Pancreas (tissue), 10 donors: ENCODE measurements at regions not wholly inside any gene's neighbourhood (a gene's known extent, or its start where the extent isn't known, plus 50 kb on each side); places are given as distances from the start of the nearest gene placed in this dataset.

Experiments used
- ATAC-seq, 4 donors: fragments of 200-7000 bp; cut with Tn5 transposase; one replicate each; pipeline versions ENCODE4 v1.8.0 to v1.9.1; 2020; ENCODE audit warnings: mild to moderate bottlenecking in 4 of 4, moderate library complexity in 4 of 4
- DNase-seq, 6 donors: peaks; one replicate each; pipeline ENCODE4 v3.0.0-alpha.2; 2020
- FAIRE-seq: peaks from 2 replicates; lab custom pipeline; 2012; peaks lifted over from hg19 to GRCh38; lab: Jason Lieb, UNC
- H3K27ac ChIP-seq, 4 donors: fragments of 200-600 bp; sonication (generic); 1 replicate in 3 of 4; 2 replicates in 1 of 4; pipeline versions ENCODE4 v1.5.0 to v1.8.0; 2020
- H3K27me3 ChIP-seq, 4 donors: fragments of 200-600 bp; one replicate each; pipeline ENCODE4 v1.8.0; 2021
- H3K36me3 ChIP-seq, 3 donors: fragments of 200-600 bp; sonication (generic) in 1 of 3; one replicate each; pipeline versions ENCODE4 v1.5.0 to v1.8.0; 2020 to 2021
- H3K4me1 ChIP-seq, 3 donors: fragments of 200-600 bp; one replicate each; pipeline ENCODE4 v1.8.0; 2021
- H3K4me3 ChIP-seq, 4 donors: fragments of 200-600 bp; sonication (generic) in 2 of 4; one replicate each; pipeline versions ENCODE4 v1.5.0 to v1.8.0; 2020 to 2021
- H3K9me3 ChIP-seq, 4 donors: fragments of 200-600 bp; one replicate each; pipeline ENCODE4 v1.8.0; 2021
- CTCF ChIP-seq, 4 donors: fragments of 200-600 bp; sonication (generic) in 3 of 4; IDR thresholded peaks; one replicate each; pipeline versions ENCODE4 v1.5.0 to v1.8.0; 2021; ENCODE audit warnings: antibody characterized with exemption in 4 of 4
- WGBS, 2 donors: extraction: QIAGEN DNeasy Blood & Tissue Kit; methylation state at CpG; one replicate each; pipeline ENCODE4 v1.1.7; 2013; 5-methylcytosine and 5-hydroxymethylcytosine counted together
- intact Hi-C, 3 donors: fragments of 100-400 bp; cut with DNase I; formaldehyde crosslinking; loops; one replicate each; pipeline versions ENCODE4 v1.11.1 to v1.14.2; 2022
- donor health status: healthy with polysubstance abuse.
- donor health status: DM: no; HTN: no; CAD: no; lungs with moderate emphysema.
- donor health status: DM: no; HTN: no; CAD: no.
- donor health status: control.
- donor health status: control.
- donor health status: Bipolar disorder and iron deficiency.
- donor health status: DM: yes; HTN: yes; CAD: no.
- donor health status: DM: no; HTN: no; CAD: no.
- donor health status: DM: no; HTN: no; CAD: no.
- donor health status: DM: yes; HTN: yes; CAD: no.

- H3K36me3 ChIP-seq: no peaks in the 10 kb centered on the region
- ATAC-seq: no peak
- no peak for FAIRE-seq
- no peaks in the 10 kb centered on the region for H3K9me3 ChIP-seq
- DNase-seq: no peak
- H3K27me3 ChIP-seq: no peaks in the 10 kb centered on the region
- H3K27ac ChIP-seq: no peak overlapping the region
- TF ChIP-seq CTCF (IDR thresholded peaks at IDR 0.05): no peak
- no peaks in the 10 kb centered on the region for H3K4me1 ChIP-seq
- intact Hi-C loops: no loop called here
- 91 to 96% methylated on average over 3 of the region's 3 CpGs for WGBS, 2 donors
- H3K4me3 ChIP-seq: no peak overlapping the region
Observed at GRCh38 chr2:66828876-66829275, 394.0 kb downstream of the MEIS1 start.

GRCh38 chr2:66830881-66831280 lies 396.0 kb downstream of the MEIS1 start:
- WGBS, 2 donors: 82 to 94% methylated on average over 3 of the region's 3 CpGs
- ATAC-seq (no peak), FAIRE-seq (no peak), DNase-seq (no peak)
- Histone ChIP-seq H3K4me1 (no peaks in the 10 kb centered on the region), H3K4me3 (no peak overlapping the region), H3K27ac (no peak overlapping the region), H3K36me3 (no peaks in the 10 kb centered on the region), H3K9me3 (no peaks in the 10 kb centered on the region), H3K27me3 (no peaks in the 10 kb centered on the region)
- intact Hi-C loops: no loop called here
- TF ChIP-seq CTCF (IDR thresholded peaks at IDR 0.05): no peak

- peak in 3 of 4 donors; percentile 25 to 56 (median 47) for ATAC-seq
- WGBS, 2 donors: 42 to 44% methylated on average over 4 of the region's 4 CpGs
- Histone ChIP-seq H3K27me3 (no peaks in the 10 kb centered on the region), H3K4me3 (no peak overlapping the region), H3K9me3 (no peaks in the 10 kb centered on the region), H3K27ac (no peak overlapping the region), H3K4me1 (no peaks in the 10 kb centered on the region), H3K36me3 (no peaks in the 10 kb centered on the region)
- FAIRE-seq: no peak
- intact Hi-C loops: no loop called here
- no peak for TF ChIP-seq CTCF (IDR thresholded peaks at IDR 0.05)
- DNase-seq: no peak
Observed at GRCh38 chr2:66832646-66833435, 397.9 kb downstream of the MEIS1 start.

GRCh38 chr2:66834859-66835258 lies 399.9 kb downstream of the MEIS1 start:
- Histone ChIP-seq H3K4me1 (peaks cover 0 to 4% (median 0%) of the 10 kb centered on the region in 3 donors), H3K27me3 (no peaks in the 10 kb centered on the region), H3K36me3 (no peaks in the 10 kb centered on the region), H3K4me3 (no peak overlapping the region), H3K27ac (no peak overlapping the region), H3K9me3 (no peaks in the 10 kb centered on the region)
- intact Hi-C loops: no loop called here
- no peak for ATAC-seq
- 93 to 96% methylated on average over 4 of the region's 4 CpGs for WGBS, 2 donors
- FAIRE-seq: no peak
- TF ChIP-seq CTCF (IDR thresholded peaks at IDR 0.05): no peak
- DNase-seq: no peak

GRCh38 chr2:66836851-66837250 lies 401.9 kb downstream of the MEIS1 start:
- DNase-seq (no peak), FAIRE-seq (no peak), ATAC-seq (no peak)
- H3K36me3 ChIP-seq: no peaks in the 10 kb centered on the region
- no peak overlapping the region for H3K27ac ChIP-seq
- intact Hi-C loops: no loop called here
- TF ChIP-seq CTCF (IDR thresholded peaks at IDR 0.05): no peak
- H3K9me3 ChIP-seq: no peaks in the 10 kb centered on the region
- H3K4me3 ChIP-seq: no peak overlapping the region
- peaks cover 3 to 6% (median 4%) of the 10 kb centered on the region in 3 donors for H3K4me1 ChIP-seq
- 77 to 82% methylated on average over 1 of the region's 1 CpG for WGBS, 2 donors
- no peaks in the 10 kb centered on the region for H3K27me3 ChIP-seq
